GM12878 (cell line): ENCODE measurements at regions not wholly inside any gene's neighbourhood (a gene's known extent, or its start where the extent isn't known, plus 50 kb on each side); places are given as distances from the start of the nearest gene placed in this dataset.

Experiments
- ATAC-seq: fragments of 200-7000 bp; cut with Tn5 transposase; 3 replicates; pipeline ENCODE4 v1.9.1; 2020; ENCODE audit warnings: mild to moderate bottlenecking, moderate library complexity
- BruUV-seq: library from RNA; stranded (reverse); fragments of 400-500 nt; replicated peaks from 2 replicates; lab custom pipeline; 2021; lab: Mats Ljungman, UMichigan
- CTCF ChIA-PET: fragments of 300-600 bp; sonication (Branson Sonifier 250); formaldehyde crosslinking; extraction: SDS; loops from one replicate; lab custom pipeline; 2021; ENCODE audit warnings: inconsistent platforms; lab: Yijun Ruan, JAX
- POLR2A ChIA-PET: fragments of 350-600 bp; formaldehyde crosslinking; extraction: SDS; loops from one replicate; lab custom pipeline; 2021; ENCODE audit warnings: inconsistent platforms; lab: Charles Lee
- RAD21 ChIA-PET: fragments of 300-600 bp; sonication (Branson Sonifier 250); formaldehyde crosslinking; loops from one replicate; lab custom pipeline; 2023; ENCODE audit warnings: antibody characterized with exemption; ENCODE audit not compliant: unreplicated experiment; lab: Charles Lee
- SMC1A ChIA-PET: fragments of 300-600 bp; sonication (Branson Sonifier 250); formaldehyde crosslinking; loops from one replicate; lab custom pipeline; 2023; ENCODE audit not compliant: unreplicated experiment, uncharacterized antibody; lab: Charles Lee
- DNase-seq: peaks from one replicate; pipeline ENCODE4 v3.0.0-alpha.2; 2011; ENCODE audit warnings: low read depth, low spot score
- FAIRE-seq: peaks from 3 replicates; lab custom pipeline; 2011; peaks lifted over from hg19 to GRCh38; lab: Jason Lieb, UNC
- H2AFZ ChIP-seq: 2 replicates; pipeline ENCODE4 v1.6.0; 2011; ENCODE audit warnings: low read depth, low read length, control low read depth; ENCODE audit not compliant: control insufficient read depth
- H3K27ac ChIP-seq: 2 replicates; pipeline ENCODE4 v1.5.1; 2011; ENCODE audit warnings: control low read depth; ENCODE audit not compliant: control insufficient read depth, insufficient read depth
- H3K27me3 ChIP-seq, 2 experiments: replicated peaks in 1 of 2; 2 replicates each; pipeline versions ENCODE4 v1.6.0 to v1.6.1; 2011; ENCODE audit warnings: low read length in 1 of 2; ENCODE audit not compliant: control insufficient read depth in 2 of 2, insufficient read depth in 2 of 2
- H3K36me3 ChIP-seq, 2 experiments: 2 replicates each; pipeline ENCODE4 v1.5.1; 2011; ENCODE audit warnings: low read length in 1 of 2; ENCODE audit not compliant: control insufficient read depth in 2 of 2, insufficient read depth in 2 of 2
- H3K4me1 ChIP-seq: 2 replicates; pipeline ENCODE4 v1.6.1; 2011; ENCODE audit warnings: mild to moderate bottlenecking, low read length, moderate library complexity, mixed read lengths; ENCODE audit not compliant: control insufficient read depth, insufficient read depth
- H3K4me2 ChIP-seq: 2 replicates; pipeline ENCODE4 v1.6.0; 2011; ENCODE audit warnings: control low read depth; ENCODE audit not compliant: control insufficient read depth, insufficient read depth
- H3K4me3 ChIP-seq: fragments of 200-600 bp; sonication (generic); 2 replicates; pipeline ENCODE4 v1.5.1; 2016
- H3K79me2 ChIP-seq: 2 replicates; pipeline ENCODE4 v1.6.0; 2011; ENCODE audit warnings: low read length; ENCODE audit not compliant: control insufficient read depth, insufficient read depth
- H3K9ac ChIP-seq: 2 replicates; pipeline ENCODE4 v1.8.0; 2011; ENCODE audit warnings: low read length, control low read depth, mixed read lengths; ENCODE audit not compliant: control insufficient read depth, insufficient read depth
- H3K9me3 ChIP-seq: replicated peaks from 3 replicates; pipeline ENCODE4 v1.5.1; 2011; ENCODE audit warnings: mild to moderate bottlenecking, low read length; ENCODE audit not compliant: control insufficient read depth, insufficient read depth
- H4K20me1 ChIP-seq: 2 replicates; pipeline ENCODE4 v1.6.0; 2011; ENCODE audit not compliant: control insufficient read depth, insufficient read depth
- CBFB ChIP-seq: IDR thresholded peaks from 2 replicates; pipeline ENCODE4 v1.6.1; 2016; ENCODE audit warnings: antibody characterized with exemption, low read depth
- CHD1 ChIP-seq: IDR thresholded peaks from 2 replicates; pipeline ENCODE4 v1.6.1; 2012; ENCODE audit warnings: low read depth, low read length, improper control_type of control experiment
- EZH2 ChIP-seq: IDR thresholded peaks from 2 replicates; pipeline ENCODE4 v1.6.1; 2012; ENCODE audit warnings: low read depth, mild to moderate bottlenecking, control low read depth, inconsistent platforms, low read length, borderline replicate concordance; ENCODE audit not compliant: control insufficient read depth
- HDAC6 ChIP-seq: fragments of 200-600 bp; sonication (generic); IDR thresholded peaks from one replicate; pipeline ENCODE4 v1.8.0; 2017; ENCODE audit warnings: antibody characterized with exemption; ENCODE audit not compliant: unreplicated experiment
- NR2F1 ChIP-seq: fragments of 450-650 bp; conservative IDR thresholded peaks from 2 replicates; pipeline ENCODE4 v1.6.1; 2017; ENCODE audit warnings: mild to moderate bottlenecking
- ZBED1 ChIP-seq: IDR thresholded peaks from 2 replicates; pipeline ENCODE4 v1.6.1; 2016; ENCODE audit warnings: borderline replicate concordance
- ZNF274 ChIP-seq: IDR thresholded peaks from one replicate; pipeline ENCODE4 v1.8.0; 2011; ENCODE audit not compliant: insufficient read length, insufficient read depth
- WGBS: methylation state at CpG from one replicate; pipeline ENCODE4 v1.1.6; 2016; ENCODE audit warnings: low lambda C conversion rate; ENCODE audit not compliant: insufficient replicate concordance, insufficient coverage; ENCODE audit errors: missing lambda C conversion rate; 5-methylcytosine and 5-hydroxymethylcytosine counted together
- in situ Hi-C: fragments of 300-500 bp; cut with MboI; formaldehyde crosslinking; loops from 9 replicates; pipeline ENCODE4 v1.14.3; 2018; ENCODE audit warnings: mixed read lengths
- intact Hi-C: fragments of 100-400 bp; cut with micrococcal nuclease; formaldehyde crosslinking; loops from one replicate; pipeline ENCODE4 v1.14.2; 2022; ENCODE audit not compliant: unreplicated experiment
- TF ChIP-seq, protein P1 (sequence below): fragments of 450-650 bp; IDR thresholded peaks from 2 replicates; pipeline ENCODE4 v1.6.1; 2017; ENCODE audit warnings: mild to moderate bottlenecking, moderate library complexity
- TF ChIP-seq, protein P2 (sequence below): fragments of 150-350 bp; IDR thresholded peaks from 2 replicates; pipeline ENCODE4 v1.6.1; 2014; ENCODE audit warnings: mild to moderate bottlenecking, low read depth, low read length

- TF ChIP-seq, protein P1, sequence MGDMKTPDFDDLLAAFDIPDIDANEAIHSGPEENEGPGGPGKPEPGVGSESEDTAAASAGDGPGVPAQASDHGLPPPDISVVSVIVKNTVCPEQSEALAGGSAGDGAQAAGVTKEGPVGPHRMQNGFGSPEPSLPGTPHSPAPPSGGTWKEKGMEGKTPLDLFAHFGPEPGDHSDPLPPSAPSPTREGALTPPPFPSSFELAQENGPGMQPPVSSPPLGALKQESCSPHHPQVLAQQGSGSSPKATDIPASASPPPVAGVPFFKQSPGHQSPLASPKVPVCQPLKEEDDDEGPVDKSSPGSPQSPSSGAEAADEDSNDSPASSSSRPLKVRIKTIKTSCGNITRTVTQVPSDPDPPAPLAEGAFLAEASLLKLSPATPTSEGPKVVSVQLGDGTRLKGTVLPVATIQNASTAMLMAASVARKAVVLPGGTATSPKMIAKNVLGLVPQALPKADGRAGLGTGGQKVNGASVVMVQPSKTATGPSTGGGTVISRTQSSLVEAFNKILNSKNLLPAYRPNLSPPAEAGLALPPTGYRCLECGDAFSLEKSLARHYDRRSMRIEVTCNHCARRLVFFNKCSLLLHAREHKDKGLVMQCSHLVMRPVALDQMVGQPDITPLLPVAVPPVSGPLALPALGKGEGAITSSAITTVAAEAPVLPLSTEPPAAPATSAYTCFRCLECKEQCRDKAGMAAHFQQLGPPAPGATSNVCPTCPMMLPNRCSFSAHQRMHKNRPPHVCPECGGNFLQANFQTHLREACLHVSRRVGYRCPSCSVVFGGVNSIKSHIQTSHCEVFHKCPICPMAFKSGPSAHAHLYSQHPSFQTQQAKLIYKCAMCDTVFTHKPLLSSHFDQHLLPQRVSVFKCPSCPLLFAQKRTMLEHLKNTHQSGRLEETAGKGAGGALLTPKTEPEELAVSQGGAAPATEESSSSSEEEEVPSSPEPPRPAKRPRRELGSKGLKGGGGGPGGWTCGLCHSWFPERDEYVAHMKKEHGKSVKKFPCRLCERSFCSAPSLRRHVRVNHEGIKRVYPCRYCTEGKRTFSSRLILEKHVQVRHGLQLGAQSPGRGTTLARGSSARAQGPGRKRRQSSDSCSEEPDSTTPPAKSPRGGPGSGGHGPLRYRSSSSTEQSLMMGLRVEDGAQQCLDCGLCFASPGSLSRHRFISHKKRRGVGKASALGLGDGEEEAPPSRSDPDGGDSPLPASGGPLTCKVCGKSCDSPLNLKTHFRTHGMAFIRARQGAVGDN = no peak
- TF ChIP-seq CBFB (no peak), NR2F1 (no peak), ZBED1 (no peak), EZH2 (no peak), CHD1 (no peak)
Observed at GRCh38 chr16:27722207-27722606, 172.3 kb downstream of the KATNIP start (continued).

- no peak overlapping the region for H3K27ac ChIP-seq
- ATAC-seq (no peak), DNase-seq (no peak), FAIRE-seq (no peak)
- H3K4me2 ChIP-seq = no peak overlapping the region
- ChIA-PET RAD21 (no interaction called here), SMC1A (no interaction called here), POLR2A (no interaction called here), CTCF (no interaction called here)
- no peaks in the 10 kb centered on the region for H3K79me2 ChIP-seq
- no peaks in the 10 kb centered on the region for H3K9me3 ChIP-seq
- 70% methylated on average over 7 of the region's 7 CpGs for WGBS
- no peaks in the 10 kb centered on the region for H3K4me1 ChIP-seq
- in situ Hi-C loops = no loop called here
- no peak overlapping the region for H3K9ac ChIP-seq
- no TSS peak for BruUV-seq
- no peaks in the 10 kb centered on the region for H3K27me3 ChIP-seq
- H4K20me1 ChIP-seq = no peaks in the 10 kb centered on the region
- H3K4me3 ChIP-seq = no peak overlapping the region
- no peaks in the 10 kb centered on the region for H3K36me3 ChIP-seq
- intact Hi-C loops = no loop called here
- TF ChIP-seq, protein P2, sequence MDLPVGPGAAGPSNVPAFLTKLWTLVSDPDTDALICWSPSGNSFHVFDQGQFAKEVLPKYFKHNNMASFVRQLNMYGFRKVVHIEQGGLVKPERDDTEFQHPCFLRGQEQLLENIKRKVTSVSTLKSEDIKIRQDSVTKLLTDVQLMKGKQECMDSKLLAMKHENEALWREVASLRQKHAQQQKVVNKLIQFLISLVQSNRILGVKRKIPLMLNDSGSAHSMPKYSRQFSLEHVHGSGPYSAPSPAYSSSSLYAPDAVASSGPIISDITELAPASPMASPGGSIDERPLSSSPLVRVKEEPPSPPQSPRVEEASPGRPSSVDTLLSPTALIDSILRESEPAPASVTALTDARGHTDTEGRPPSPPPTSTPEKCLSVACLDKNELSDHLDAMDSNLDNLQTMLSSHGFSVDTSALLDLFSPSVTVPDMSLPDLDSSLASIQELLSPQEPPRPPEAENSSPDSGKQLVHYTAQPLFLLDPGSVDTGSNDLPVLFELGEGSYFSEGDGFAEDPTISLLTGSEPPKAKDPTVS = no peak
- TF ChIP-seq ZNF274 = no peak
- TF ChIP-seq HDAC6 = no peak
- no peak overlapping the region for H2AFZ ChIP-seq
Observed at GRCh38 chr16:27722892-27723450, 173.0 kb downstream of the KATNIP start.
